Globus pallidus (tissue), 1 donor: ENCODE measurements at regions not wholly inside any gene's neighbourhood (a gene's known extent, or its start where the extent isn't known, plus 50 kb on each side); places are given as distances from the start of the nearest gene placed in this dataset.
A peak's percentile ranks its signal among the peaks of the same experiment; 100 is the strongest.

Source experiments
- DNase-seq: peaks from one replicate; pipeline ENCODE4 v3.0.0-alpha.2; 2015; ENCODE audit warnings: low spot score

DNA sequence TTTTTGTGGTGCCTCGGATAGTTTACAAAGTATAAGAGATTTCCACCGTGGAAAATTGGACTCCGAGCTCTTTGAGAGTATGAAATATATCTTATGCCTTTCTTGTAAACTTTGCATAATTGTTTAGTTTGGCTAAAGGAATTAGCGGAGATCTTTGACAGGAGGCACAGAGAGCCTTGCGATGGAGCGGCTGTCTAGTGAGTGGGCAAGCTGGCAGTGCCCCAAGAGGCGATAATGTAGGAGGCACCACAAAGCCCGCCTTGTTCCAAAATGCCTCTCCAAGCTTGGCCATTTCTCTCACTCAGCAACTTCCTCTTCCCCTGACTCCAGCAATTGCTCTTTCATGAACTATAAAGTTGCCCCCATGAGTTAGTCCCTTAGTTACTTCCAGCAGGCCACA lies 270.1 kb upstream of the PRICKLE1 start:
- DNase-seq = peak; percentile 13

DNA sequence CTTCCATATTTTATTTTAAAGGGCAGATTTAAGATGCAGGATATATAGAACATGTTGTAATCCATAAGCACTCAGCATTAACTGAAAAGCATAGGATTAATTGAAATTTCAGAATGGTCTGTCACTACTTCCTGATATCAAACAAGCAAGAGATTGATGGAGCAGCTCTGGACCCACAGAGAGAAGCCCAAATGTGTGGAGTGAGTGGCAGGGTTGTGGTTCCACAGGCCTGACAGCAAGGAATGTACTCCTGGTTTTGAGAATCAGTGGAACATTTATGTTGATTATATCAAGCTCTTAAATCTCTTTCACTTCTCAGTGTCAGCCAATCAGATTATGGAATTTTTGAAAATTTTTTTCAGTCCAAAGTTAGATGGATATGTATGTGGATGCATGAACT lies 267.6 kb upstream of the PRICKLE1 start:
- DNase-seq = no peak

DNA sequence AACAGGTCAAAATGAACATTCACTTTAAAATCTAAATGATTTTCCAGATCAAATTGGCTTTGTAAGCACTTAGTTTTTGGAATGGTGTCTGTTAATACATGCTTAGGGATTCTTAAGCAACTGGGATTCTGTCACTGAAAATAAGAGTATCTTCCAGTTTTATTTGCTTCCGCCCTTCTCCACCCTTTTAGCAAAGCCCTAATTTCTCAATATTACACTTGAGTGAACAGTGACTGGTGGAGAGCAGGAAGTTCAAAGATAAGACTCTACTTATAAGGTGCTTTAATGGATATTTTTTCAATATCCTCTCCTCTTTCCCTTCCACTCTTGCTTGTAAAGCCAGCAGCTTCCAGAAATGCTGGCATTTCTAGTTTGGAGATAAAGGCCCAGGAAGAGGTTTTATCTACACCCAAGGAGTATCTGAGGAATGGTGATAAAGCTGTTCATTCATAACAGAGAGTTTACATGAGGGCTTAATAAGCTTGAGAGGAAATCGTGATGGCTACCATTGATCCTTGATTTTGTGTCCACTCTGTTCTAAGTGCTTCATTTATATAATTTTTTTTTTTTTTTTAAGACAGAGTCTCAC lies 265.9 kb upstream of the PRICKLE1 start:
- no peak for DNase-seq

DNA sequence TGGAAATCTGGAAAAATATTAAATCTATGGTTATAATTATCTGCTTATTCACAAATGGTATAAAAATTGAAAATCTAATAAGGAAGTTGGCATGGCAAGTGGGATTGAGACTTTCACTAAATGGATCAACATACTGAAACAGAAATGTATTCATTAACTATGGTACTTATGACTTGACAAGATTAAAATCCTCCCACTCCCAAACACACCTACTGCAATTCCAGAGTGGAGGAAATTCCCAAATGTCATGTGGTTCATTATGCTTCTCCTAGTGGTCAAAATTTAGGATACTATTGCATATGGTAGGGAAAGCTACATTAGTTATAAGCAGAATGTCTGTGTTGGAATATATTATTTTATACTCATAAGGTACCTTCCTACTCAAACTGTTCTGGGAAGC lies 265.3 kb upstream of the PRICKLE1 start:
- DNase-seq = no peak

DNA sequence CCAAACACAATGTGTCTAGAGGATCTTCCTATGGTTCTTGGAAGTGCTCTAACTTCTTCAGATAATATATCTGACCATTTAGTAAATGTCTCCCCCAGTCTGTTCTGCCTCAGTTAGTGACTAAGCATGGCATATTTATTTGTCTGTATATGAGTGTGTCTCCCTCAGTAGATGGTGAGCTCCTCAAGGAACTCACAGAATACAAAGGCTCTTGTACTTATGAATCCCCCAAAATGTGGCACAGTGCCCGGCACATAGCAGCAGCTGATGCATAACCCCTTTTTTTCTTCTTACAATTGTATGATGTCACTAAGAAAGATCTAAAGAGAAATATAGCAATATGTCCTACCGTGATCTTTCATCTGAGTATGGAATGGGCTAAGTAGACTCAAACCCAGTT lies 264.7 kb upstream of the PRICKLE1 start:
- DNase-seq = no peak

DNA sequence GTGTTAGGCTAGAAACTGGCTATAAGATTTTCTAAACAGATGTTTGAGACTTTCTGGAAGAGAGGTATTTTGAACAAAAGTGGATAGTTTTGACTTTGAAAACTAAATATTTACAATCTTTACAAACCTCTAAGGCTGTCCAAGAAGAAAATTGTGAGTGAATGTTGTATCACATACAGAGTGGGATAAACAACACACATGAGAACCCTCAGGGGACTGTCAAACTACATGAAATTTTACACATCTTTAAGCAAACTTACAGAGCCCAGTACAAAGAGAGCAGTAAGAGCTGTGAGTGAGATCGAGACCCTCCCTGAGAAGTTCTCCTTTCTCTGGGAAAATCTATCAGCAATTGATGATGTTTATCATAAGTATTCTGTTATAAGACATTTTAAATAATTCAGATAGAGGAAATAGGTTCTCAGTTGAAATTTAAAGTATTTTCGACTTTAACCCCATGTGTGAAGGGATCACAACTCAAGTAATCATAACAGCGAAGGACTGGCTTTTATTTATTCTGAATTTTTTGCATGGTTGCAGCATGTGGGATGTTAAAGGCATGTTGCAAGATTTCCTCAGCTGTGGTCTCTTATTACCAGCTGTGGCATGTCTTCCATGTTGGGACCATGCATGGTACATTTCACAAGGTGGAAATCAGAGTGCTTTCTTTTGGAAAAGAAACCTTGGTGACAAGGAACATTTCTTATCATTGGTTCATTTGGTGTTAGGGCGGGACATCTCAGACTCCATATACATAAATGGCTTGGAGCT lies 264.0 kb upstream of the PRICKLE1 start:
- no peak for DNase-seq

DNA sequence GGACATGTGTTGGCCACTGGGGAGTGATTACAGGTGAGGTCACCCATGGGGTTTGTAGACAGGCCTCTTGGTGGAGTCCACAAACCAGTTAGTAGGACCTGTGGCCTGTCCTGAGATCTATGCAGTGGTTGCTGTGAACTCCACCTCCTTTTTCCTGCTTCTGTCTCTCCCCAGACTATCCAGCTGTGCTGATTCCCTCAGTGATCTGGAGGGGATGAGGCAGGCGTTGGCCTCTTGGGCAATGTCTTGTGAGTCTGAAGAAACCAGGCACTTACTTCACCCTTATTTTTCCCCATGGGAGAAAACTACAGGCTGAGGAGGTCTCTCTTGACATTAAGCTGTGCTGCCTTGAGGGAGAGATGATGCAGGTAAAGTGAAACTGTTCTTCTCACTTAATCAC lies 257.2 kb upstream of the PRICKLE1 start:
- DNase-seq = no peak

DNA sequence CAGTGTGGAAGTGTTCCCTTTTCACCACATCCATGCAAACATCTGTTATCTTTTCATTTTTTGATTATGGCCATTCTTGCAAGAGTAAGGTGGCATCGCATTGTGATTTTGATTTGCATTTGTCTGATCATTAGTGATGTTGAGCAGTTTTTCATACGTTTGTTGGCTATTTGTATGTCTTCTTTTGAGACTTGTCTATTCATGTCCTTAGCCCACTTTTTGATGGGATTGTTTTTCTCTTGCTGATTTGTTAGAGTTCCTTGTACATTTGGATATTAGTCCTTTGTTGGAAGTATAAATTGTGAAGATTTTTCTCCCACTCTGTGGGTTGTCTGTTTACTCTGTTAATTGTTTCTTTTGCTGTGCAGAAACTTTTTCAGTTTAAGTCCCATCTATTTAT lies 244.5 kb upstream of the PRICKLE1 start:
- DNase-seq = no peak

DNA sequence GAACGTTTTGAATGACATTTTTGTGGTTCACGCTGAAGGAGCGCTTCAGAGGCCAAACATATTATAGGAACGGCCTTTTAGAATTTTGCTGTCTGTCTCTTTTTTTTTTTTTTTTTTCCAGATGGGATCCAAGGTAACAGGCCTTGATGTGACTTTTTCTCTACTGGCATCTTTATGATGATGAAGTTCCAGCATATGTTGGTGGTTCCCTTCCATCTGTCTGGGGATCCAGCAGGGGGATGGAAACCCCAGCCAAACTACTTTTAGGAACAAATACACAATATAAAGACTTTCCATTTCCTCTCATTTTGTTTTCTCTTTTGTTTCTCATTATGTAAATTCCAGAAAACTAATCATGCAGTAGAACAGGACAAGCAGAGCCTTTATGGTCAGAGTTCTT lies 239.3 kb upstream of the PRICKLE1 start:
- DNase-seq = no peak

DNA sequence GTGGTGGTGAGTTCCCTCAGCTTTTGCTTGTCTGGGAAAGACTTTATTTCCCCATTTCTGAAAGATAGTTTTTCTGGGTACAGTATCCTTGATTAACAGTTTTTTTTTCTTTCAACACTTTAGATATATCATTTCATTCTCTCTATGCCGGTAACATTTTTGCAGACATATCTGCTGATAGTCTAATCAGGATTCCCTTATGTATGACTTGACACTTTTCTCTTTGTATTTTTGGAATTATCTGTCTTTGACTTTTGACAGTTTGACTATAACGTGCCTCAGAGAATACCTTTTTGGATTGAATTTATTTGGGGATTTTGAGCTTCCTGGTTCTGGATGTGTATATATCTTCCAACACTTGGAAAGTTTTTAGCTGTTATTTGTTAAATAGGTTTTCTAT lies 234.8 kb upstream of the PRICKLE1 start:
- DNase-seq = no peak

DNA sequence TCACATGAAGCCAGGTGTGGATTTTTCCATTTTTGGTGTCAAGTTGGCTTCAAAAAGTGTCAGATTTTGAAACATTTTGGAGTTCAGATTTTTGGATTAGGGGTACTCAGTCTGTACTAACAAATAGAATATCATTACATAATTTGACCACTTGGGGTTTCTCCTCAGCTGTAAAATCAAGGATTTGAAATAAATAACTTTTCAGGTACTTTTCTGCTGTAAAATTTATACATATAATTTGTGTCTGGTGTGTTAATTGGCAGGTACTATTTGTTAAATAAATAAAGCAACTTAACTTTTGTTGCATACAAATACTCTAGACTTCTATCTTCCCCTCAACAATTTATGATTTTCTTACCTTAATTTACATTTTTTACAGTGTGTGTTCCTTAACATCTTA lies 234.1 kb upstream of the PRICKLE1 start:
- DNase-seq = no peak

DNA sequence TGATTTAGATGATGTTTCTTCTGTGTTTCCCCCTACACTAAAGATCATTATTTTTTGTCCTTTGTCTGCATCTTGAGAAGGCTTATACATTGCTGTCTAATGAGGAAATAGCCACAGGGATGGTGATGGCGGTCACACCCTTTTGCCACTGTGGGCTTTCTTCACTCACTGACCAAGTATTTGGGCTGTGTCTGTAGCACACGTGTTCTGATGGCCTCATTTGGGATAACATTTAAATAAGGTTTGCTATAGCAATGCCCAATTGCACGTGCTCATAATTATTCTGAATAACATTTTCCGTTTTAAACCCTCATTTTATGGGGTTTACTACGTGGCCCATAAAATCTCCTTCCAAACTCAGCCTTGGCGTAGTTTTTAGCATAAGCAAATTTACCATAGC lies 230.3 kb upstream of the PRICKLE1 start:
- DNase-seq = no peak

DNA sequence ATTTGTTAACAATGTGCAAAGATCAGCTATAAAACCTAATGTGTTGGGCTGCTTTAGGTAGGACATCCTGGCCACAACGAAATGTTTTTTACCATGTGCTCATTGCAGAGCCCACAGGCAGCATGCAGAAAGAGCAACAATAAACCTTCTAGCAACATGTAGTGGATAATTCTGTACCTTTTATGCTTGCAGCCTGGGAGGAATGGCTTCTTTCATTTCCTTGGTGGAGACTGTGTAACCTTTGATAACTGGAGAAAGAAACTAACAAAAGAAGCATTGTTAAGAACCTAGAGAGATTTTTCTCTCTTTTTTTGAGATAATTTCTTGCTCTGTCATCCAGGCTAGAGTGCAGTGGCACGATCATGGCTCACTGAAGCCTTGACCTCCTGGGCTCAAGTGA lies 225.5 kb upstream of the PRICKLE1 start:
- no peak for DNase-seq

DNA sequence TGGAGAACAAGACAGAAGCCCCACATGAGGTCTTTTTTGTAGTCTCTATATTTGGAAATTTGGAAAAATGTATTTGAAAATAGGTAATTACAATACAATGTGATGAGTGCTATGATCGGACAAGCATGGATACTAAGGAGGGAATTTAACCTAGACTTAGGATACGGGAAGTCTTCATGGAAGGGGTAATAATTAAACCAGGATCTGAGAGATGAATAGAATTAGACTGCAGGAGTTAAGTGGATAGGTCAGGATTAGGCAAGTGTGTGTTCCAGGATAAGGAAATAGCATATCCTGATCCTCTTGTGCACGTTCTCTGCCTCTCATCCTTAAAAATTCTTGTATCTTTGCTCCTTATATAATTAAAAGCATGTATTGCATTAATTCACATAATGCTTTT lies 223.3 kb upstream of the PRICKLE1 start:
- no peak for DNase-seq

DNA sequence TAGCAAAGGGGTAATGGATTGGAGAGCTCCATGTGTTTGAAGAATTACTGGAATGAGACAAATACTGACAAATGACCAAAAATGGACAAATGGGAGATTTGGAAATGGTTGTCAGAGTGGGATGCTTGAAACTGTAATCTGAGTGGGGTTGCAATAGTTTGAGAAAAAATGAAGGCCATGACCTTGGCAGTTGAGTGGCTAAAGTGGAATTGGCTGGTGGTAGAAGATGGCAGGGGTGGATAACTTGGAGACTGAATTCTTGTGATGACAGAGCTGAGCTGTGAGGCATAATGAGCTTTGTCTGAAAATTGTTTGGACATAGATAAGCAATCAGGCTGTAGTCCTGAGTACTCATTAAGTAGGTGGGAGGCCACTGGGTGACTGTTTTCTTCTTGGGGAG lies 222.5 kb upstream of the PRICKLE1 start:
- DNase-seq = no peak

DNA sequence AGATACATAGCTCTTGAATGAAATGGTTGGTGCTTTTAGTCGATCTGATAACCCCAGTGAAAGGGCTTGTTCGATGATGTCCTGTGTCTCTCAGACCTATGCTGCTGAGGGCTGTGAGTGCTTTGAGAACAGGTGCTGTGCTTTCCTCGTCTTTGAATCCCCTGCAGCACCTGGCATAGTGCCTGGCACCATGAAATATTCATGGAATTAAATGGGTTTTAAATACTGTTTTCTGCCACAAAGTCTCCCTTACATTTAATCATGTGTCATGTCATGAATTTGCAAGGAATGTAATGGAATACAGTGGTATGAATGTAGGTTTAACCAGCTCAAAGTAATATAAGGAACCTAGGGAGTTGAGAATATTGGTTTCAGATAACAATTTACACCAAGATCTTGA lies 220.5 kb upstream of the PRICKLE1 start:
- DNase-seq = no peak

DNA sequence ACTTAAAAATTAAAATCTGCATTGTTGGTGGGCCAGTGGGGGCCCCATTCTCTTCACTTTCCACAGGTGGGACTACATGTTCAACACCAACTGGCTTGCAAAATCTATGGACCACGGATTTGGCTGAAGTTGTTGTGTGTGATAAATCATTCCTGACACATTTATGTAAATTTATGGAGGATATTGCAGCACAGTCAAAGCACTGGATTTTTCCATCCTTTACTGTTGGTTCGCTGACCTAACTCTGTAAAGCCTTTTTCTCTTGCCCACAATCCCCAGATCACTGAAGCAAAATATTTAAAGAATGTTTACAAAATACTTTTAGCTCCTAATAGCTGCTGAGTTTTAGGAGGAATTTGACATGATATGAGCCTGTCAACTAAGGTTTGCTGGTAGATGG lies 219.7 kb upstream of the PRICKLE1 start:
- DNase-seq = no peak

DNA sequence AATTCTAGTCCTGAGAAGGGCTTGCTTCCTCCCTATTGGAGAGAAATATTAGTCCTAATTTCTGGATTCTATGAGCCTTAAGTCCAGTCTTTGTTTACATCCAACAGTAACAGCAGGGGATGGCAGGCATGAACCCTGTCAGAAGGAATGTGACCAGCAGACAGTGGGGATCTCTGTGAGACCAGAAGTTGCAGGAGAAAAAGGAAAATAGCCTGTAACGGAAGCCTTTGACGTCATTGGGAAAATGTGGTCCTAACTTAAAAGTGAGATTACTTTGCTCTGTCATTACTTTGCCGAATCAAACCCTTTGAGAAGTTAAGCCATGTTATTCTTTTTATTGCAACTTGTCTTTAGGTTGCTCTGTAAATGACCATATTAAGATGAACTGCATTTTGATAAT lies 218.2 kb upstream of the PRICKLE1 start:
- DNase-seq = no peak

DNA sequence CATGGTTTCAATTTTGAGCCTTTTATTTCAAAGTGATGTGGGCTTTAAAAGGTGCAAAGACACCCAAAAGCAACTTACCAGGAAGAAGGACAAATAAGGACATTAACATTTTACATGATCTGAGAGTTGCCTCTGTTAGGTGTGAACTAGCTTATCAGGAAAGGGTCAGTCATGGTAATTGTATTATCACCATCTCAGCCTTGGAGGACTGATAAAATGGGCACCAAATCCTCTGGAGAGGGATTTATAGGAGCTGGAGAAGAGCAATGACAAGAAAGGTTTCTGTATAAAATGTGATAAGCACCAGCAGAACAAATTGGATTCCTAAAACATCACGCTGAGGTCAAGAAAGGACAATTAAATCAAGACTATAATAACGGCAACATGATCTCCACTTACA lies 217.7 kb upstream of the PRICKLE1 start:
- DNase-seq = no peak

DNA sequence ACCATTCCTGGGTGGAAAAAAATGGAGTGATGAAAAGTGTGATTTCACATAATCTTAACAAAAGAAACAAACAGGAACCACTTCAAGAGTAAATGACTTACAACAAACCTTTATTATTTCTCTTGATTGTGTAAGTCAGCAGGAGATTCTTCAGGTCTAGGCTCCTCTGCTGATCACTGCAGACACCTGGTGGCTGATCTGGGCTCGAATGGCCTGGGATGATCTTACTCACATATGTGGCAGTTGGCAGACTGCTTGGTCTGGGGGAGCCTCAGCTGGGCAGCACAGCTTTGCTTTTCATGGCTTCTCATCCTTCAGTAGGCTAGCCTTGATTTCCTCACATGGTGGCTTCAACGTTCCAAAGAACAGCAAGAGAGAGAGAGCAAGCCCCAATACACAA lies 215.4 kb upstream of the PRICKLE1 start:
- no peak for DNase-seq

DNA sequence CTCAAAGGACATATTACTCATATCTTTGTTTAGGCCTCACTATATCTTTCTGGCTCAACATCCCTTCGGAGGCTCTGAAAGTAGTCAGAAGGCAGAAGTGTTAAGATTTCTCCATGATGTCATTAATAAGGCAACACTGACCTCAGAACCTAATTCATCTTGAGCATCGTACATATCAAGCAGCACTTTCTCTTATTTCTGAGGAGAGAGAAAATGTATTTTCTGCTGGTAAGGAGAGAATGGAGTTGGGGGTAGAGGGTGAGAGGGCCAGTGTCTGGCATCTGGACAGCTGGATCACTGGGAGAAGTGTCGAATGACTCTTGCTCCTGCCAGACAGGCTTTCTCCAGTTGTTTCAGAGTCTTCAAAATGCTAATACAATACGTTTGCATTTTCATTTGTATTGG lies 213.2 kb upstream of the PRICKLE1 start:
- DNase-seq = no peak

DNA sequence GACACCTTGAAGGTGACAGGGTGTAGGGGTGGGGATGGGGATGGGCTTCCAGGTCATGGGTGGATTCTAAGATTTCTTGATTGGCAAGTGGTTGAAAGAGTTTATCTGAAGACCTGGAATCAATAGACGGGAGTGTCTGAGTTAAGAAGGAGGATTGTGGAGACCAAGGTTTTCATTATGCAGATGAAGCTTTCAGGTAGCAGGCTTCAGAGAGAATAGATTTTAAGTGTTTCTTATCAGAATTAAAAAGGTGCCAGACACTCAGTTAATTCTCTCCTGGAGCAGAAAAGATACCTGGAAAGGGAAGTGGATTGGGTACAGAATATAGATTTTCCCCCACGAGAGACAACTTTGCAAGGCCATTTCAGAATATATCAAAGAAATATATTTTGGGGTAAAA lies 211.7 kb upstream of the PRICKLE1 start:
- DNase-seq = no peak

DNA sequence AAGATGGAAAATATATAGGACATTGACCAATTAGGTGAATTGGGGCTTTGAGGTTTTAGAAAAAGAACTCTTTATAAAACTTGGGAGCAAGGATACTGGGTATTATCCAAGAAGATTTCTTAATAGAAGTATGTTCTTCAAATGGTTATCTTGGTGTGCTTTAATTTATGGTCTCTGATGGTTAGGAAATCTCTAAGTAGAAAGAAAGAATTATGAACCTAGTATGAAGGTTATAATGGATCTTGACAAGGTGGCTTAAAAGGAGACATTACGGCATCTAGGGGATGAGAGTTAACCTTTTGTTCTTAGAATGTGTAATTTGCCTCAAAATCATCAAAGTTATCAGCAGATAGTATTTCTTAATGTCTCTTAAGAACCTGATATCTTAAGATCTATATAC lies 210.4 kb upstream of the PRICKLE1 start:
- DNase-seq = no peak

DNA sequence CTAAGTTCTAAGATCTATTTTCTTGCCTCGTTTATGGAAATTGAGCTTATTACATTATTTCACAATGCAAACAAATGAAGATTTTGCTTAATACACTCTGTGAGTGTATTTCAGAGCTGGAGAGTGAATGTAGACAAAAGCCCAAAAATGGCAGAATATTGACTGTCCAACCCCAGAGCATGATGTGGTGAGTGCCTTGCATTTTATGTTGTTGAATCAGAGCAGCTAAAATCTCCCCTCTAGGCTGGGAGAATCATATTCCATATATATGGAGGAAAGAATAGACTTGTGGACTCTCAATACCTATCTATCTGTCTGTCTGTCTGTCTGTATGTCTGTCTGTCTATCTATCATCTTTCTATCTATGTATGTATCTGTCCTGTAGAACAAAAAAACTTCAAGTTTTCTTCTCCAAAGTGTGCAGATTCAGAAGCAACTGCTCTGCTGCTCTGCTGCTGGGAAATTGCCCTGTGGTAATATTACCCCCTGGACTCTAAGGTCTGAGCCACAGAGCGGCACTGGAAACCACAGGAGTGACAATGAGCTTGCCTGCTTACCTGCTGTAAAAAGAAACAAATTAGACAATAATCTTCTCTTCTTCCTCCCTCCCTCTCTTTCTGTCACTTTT lies 209.4 kb upstream of the PRICKLE1 start:
- no peak for DNase-seq
